Parathyroid adenoma (tissue), 2 donors: ENCODE measurements at regions not wholly inside any gene's neighbourhood (a gene's known extent, or its start where the extent isn't known, plus 50 kb on each side); places are given as distances from the start of the nearest gene placed in this dataset.

Experiments used
- H2AFZ ChIP-seq: fragments of 300-600 bp; sonication (generic); one replicate; pipeline ENCODE4 v1.7.0; 2017; ENCODE audit warnings: antibody characterized with exemption, mild to moderate bottlenecking
- H3K27ac ChIP-seq: fragments of 300-600 bp; sonication (generic); one replicate; pipeline ENCODE4 v1.7.0; 2017
- H3K27me3 ChIP-seq: fragments of 300-600 bp; sonication (generic); one replicate; pipeline ENCODE4 v1.7.0; 2017; ENCODE audit warnings: low read length; ENCODE audit not compliant: control insufficient read depth, insufficient read depth
- H3K36me3 ChIP-seq: fragments of 300-600 bp; sonication (generic); one replicate; pipeline ENCODE4 v1.7.0; 2017; ENCODE audit warnings: low read length; ENCODE audit not compliant: control insufficient read depth, insufficient read depth
- H3K4me1 ChIP-seq: fragments of 300-600 bp; sonication (generic); one replicate; pipeline ENCODE4 v1.7.0; 2017; ENCODE audit warnings: control low read depth
- H3K4me2 ChIP-seq: fragments of 300-600 bp; sonication (generic); one replicate; pipeline ENCODE4 v1.7.0; 2017; ENCODE audit warnings: low read length
- H3K4me3 ChIP-seq: fragments of 300-600 bp; sonication (generic); one replicate; pipeline ENCODE4 v1.7.0; 2017; ENCODE audit warnings: low read depth, low read length
- H3K79me2 ChIP-seq: fragments of 300-600 bp; sonication (generic); one replicate; pipeline ENCODE4 v1.7.0; 2017; ENCODE audit warnings: control low read depth
- H3K9ac ChIP-seq: fragments of 300-600 bp; sonication (generic); one replicate; pipeline ENCODE4 v1.7.0; 2017; ENCODE audit warnings: mild to moderate bottlenecking
- H3K9me3 ChIP-seq: fragments of 300-600 bp; sonication (generic); one replicate; pipeline ENCODE4 v1.7.0; 2017; ENCODE audit warnings: low read length; ENCODE audit not compliant: control insufficient read depth
- CTCF ChIP-seq: fragments of 300-600 bp; sonication (generic); IDR thresholded peaks from one replicate; pipeline ENCODE4 v1.7.0; 2017; ENCODE audit warnings: antibody characterized with exemption, mild to moderate bottlenecking
- donor health status: primary hyperparathyroidism.

GRCh38 chr15:47291767-47292166 lies 425.5 kb upstream of the SEMA6D start:
- TF ChIP-seq CTCF, result no peak
- Histone ChIP-seq H3K36me3 (no peaks in the 10 kb centered on the region), H3K27me3 (no peaks in the 10 kb centered on the region)

GRCh38 chr15:47292638-47293190 lies 424.6 kb upstream of the SEMA6D start:
- H3K27ac ChIP-seq, result no peak overlapping the region

More at GRCh38 chr15:47291767-47292166, 425.5 kb upstream of the SEMA6D start:
- Histone ChIP-seq H3K4me3 (no peak overlapping the region), H3K4me2 (no peak overlapping the region), H3K79me2 (no peaks in the 10 kb centered on the region), H3K27ac (no peak overlapping the region), H2AFZ (no peak overlapping the region), H3K4me1 (no peaks in the 10 kb centered on the region), H3K9me3 (no peaks in the 10 kb centered on the region), H3K9ac (no peak overlapping the region)

GRCh38 chr15:47293466-47294162 lies 423.7 kb upstream of the SEMA6D start:
- no peak for TF ChIP-seq CTCF
- Histone ChIP-seq H3K4me2 (no peak overlapping the region), H3K9me3 (no peaks in the 10 kb centered on the region), H3K27ac (no peak overlapping the region), H3K4me3 (no peak overlapping the region), H3K9ac (no peak overlapping the region), H3K36me3 (no peaks in the 10 kb centered on the region), H3K4me1 (no peaks in the 10 kb centered on the region), H2AFZ (no peak overlapping the region), H3K27me3 (no peaks in the 10 kb centered on the region), H3K79me2 (no peaks in the 10 kb centered on the region)

More at GRCh38 chr15:47292638-47293190, 424.6 kb upstream of the SEMA6D start:
- H3K36me3 ChIP-seq, result no peaks in the 10 kb centered on the region
- no peak overlapping the region for H3K4me3 ChIP-seq
- no peaks in the 10 kb centered on the region for H3K27me3 ChIP-seq
- H3K4me2 ChIP-seq, result no peak overlapping the region
- H3K79me2 ChIP-seq, result no peaks in the 10 kb centered on the region
- no peak overlapping the region for H2AFZ ChIP-seq
- no peaks in the 10 kb centered on the region for H3K4me1 ChIP-seq
- TF ChIP-seq CTCF, result no peak
- H3K9me3 ChIP-seq, result no peaks in the 10 kb centered on the region
- H3K9ac ChIP-seq, result no peak overlapping the region

GRCh38 chr15:47294765-47295259 lies 422.5 kb upstream of the SEMA6D start:
- Histone ChIP-seq H3K4me1 (no peaks in the 10 kb centered on the region), H2AFZ (no peak overlapping the region), H3K79me2 (no peaks in the 10 kb centered on the region), H3K9me3 (no peaks in the 10 kb centered on the region), H3K4me3 (no peak overlapping the region), H3K27ac (no peak overlapping the region), H3K27me3 (no peaks in the 10 kb centered on the region), H3K36me3 (no peaks in the 10 kb centered on the region), H3K4me2 (no peak overlapping the region), H3K9ac (no peak overlapping the region)
- no peak for TF ChIP-seq CTCF
